IPS-15b (cell line): ENCODE measurements at regions not wholly inside any gene's neighbourhood (a gene's known extent, or its start where the extent isn't known, plus 50 kb on each side); places are given as distances from the start of the nearest gene placed in this dataset.

Experiments used
- H3K27me3 ChIP-seq: one replicate; pipeline ENCODE4 v1.6.1; 2013; ENCODE audit warnings: low read length; ENCODE audit not compliant: control insufficient read depth, insufficient read depth
- H3K36me3 ChIP-seq: one replicate; pipeline ENCODE4 v1.6.1; 2013; ENCODE audit warnings: low read length; ENCODE audit not compliant: control insufficient read depth, insufficient read depth
- H3K4me1 ChIP-seq: one replicate; pipeline ENCODE4 v1.6.1; 2013; ENCODE audit warnings: mild to moderate bottlenecking, low read length; ENCODE audit not compliant: control insufficient read depth, insufficient read depth
- H3K4me3 ChIP-seq: one replicate; pipeline ENCODE4 v1.5.1; 2013; ENCODE audit warnings: low read depth, low read length
- H3K9ac ChIP-seq: one replicate; pipeline ENCODE4 v1.6.1; 2013; ENCODE audit warnings: low read depth, mild to moderate bottlenecking, low read length
- H3K9me3 ChIP-seq: one replicate; pipeline ENCODE4 v1.6.1; 2013; ENCODE audit warnings: mild to moderate bottlenecking, low read length; ENCODE audit not compliant: control insufficient read depth, insufficient read depth

DNA sequence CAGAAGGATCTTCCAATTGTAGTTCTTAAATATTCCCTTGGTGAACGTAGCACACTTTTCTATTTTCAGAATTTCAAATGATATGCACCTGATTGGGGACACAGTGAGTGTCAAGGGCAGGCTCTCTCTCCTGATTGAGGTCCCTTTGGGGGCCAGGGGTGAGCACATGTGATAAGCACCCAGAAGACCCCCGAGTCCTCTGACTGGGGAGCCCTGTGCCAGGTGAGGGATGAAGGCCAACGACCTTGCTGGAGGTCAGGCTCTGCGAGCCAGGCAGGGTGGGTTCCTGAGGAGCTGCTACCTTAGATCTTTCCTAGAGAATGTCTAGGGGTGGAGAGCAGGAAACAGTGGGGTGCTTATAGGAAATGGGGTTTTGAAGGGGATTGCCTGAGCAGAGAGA, 1253.9 kb downstream of the BRD1 start:
- Histone ChIP-seq H3K36me3 (peaks cover 3% of the 10 kb centered on the region), H3K4me1 (no peaks in the 10 kb centered on the region), H3K27me3 (peaks cover 5% of the 10 kb centered on the region), H3K4me3 (no peak overlapping the region), H3K9ac (no peak overlapping the region), H3K9me3 (peaks cover 3% of the 10 kb centered on the region)

DNA sequence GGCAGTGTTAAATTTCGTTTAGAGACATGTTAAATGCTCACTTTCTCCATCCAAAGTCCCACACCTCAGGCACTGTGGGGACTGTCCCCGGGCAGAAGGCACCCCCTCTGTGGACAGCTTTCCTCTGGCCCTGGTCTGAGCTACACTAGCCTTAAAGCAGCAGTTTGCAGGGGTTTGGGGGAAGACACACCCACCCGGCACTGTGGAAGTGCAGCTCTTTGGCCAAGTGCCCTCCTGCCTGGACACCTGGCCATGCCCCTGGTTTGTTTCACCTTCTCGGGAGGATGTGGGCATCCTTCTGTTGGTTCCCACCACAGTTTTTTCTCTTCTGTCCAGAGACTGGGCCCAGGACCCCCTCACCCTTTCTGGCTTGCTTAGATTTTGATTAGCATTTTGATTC, 1254.7 kb downstream of the BRD1 start:
- H3K4me1 ChIP-seq, result no peaks in the 10 kb centered on the region
- H3K9ac ChIP-seq, result no peak overlapping the region
- peaks cover 3% of the 10 kb centered on the region for H3K36me3 ChIP-seq
- no peak overlapping the region for H3K4me3 ChIP-seq
- H3K27me3 ChIP-seq, result peaks cover 5% of the 10 kb centered on the region
- H3K9me3 ChIP-seq, result peaks cover 3% of the 10 kb centered on the region

DNA sequence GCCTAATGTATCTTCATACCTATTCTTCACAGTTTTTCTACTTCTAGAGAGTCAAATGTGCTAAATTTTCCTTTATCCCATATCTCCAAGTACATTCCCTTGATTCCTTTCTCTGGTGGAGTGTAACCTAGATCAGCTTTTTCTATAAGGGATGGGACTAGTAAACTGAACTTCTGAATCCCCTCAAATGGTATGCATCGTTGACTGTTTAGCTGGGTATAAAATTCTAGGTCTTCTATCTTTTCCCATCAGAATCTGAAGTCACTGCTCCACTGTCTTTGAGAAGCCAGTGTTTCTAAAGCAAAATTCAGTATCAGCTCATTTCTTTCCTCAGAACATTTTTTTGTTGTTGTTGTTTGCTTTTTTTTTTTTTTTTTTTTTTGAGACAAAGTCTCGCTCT, 1256.8 kb downstream of the BRD1 start:
- H3K36me3 ChIP-seq, result peaks cover 3% of the 10 kb centered on the region
- peaks cover 3% of the 10 kb centered on the region for H3K9me3 ChIP-seq
- peaks cover 5% of the 10 kb centered on the region for H3K27me3 ChIP-seq
- no peak overlapping the region for H3K4me3 ChIP-seq
- H3K4me1 ChIP-seq, result no peaks in the 10 kb centered on the region
- no peak overlapping the region for H3K9ac ChIP-seq

DNA sequence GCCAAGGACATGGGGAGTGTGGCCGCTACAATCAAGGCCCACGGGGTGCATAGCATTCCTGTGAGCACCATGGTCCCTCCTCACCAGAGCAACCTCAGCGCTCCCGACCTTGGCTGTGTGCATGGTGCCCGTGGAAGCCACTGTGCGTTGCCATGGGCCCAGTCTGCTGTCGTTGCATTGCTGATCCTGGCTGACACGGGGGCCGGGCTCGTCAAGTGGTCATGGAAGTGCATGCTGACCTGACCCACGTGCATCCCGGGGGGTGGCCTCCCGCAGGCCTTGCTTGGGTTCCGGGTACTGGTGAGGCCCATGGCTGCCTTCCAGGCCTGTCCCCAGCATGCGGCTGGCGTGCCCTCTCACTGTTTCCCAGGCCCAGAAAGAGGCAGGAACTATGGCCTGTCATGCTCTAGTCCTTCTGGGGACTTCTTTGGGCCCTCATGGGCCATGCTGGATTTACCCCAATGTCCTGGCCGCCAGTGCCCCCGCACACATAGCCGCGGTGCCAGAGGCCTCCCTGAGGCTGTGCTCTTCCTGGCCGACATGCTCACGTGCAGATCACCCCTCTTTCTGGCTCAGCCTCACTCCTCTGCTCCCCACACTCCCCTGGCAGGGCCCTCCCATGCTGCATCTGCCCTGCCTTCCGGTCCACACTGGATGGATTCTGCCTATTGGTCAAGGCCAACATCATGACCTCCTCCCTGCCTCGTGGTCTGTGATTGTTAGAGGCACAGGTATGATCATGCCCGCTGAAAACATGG, 1258.0 kb downstream of the BRD1 start:
- H3K4me3 ChIP-seq, result no peak overlapping the region
- no peak overlapping the region for H3K9ac ChIP-seq
- peaks cover 3% of the 10 kb centered on the region for H3K9me3 ChIP-seq
- H3K27me3 ChIP-seq, result peaks cover 5% of the 10 kb centered on the region
- peaks cover 6% of the 10 kb centered on the region for H3K36me3 ChIP-seq
- H3K4me1 ChIP-seq, result no peaks in the 10 kb centered on the region

DNA sequence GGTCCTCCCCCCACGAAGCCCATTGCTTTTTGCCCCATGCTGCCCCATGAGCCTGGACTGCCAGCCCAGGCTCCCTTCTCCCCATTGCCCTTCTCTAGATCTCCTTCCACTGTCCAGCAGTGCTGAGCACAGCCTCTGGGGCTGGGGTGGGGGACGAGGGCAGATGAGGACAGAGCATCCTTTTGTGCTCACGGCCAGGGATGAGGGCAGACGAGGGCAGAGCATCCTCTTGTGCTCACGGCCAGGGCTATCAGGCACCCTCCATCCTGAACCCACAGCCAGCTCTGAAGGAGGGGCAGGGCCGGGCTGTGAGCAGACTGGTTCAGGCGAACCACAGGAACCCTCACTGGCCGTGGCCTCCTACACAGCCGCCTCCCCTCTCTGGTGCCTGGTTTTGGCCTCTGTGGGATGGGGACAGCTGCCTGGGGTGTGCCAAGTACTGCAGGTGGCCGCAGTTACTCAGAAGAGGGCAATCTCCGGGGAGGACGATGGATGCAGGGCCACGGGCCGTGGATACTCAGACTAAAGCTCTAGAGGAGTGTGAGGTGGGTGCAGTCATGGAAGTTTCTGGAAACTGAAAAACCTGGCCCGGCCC, 1258.8 kb downstream of the BRD1 start:
- H3K9ac ChIP-seq, result no peak overlapping the region
- no peaks in the 10 kb centered on the region for H3K27me3 ChIP-seq
- no peak overlapping the region for H3K4me3 ChIP-seq
- H3K9me3 ChIP-seq, result peaks cover 3% of the 10 kb centered on the region
- peaks cover 6% of the 10 kb centered on the region for H3K36me3 ChIP-seq
- no peaks in the 10 kb centered on the region for H3K4me1 ChIP-seq

DNA sequence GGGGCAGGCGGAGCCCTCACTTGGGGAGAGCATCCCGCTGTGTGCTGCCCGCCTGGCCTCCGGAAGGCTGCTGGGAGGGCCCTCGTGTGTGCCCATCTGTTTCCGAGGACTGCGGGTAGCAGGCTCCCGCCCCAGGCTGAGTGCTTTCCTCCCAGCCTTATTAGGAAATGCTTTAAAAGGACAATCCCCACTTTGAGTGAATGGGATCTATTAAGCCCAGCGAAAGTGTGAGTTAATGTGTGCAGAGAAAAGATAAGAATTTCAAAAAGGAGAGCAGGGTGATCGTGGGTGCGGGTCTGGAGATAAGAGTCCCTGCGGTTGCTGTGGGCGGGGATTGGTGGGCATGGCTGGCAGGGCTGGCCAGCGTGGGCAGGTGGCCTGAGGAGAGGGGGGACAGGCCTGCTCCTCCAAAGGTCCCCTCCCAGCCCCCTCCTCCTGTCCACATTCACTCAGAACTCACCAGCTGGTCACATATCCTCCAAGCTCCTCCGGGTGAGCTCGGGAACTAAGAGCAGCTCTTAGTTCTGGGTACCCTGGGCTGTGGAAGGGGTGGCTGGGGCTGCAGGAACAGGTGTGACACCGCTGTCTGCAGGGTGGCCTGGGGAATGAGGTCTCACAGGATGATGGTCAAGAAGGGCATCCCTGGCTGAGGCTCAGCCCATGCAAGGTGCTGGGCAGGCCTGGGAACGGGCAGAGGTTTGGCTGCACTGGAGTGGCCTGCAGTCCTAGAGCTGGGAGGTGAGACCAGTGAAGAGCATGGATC, 1260.3 kb downstream of the BRD1 start:
- H3K9ac ChIP-seq, result no peak overlapping the region
- no peaks in the 10 kb centered on the region for H3K4me1 ChIP-seq
- no peak overlapping the region for H3K4me3 ChIP-seq
- H3K27me3 ChIP-seq, result no peaks in the 10 kb centered on the region
- peaks cover 3% of the 10 kb centered on the region for H3K9me3 ChIP-seq
- H3K36me3 ChIP-seq, result peaks cover 2% of the 10 kb centered on the region

DNA sequence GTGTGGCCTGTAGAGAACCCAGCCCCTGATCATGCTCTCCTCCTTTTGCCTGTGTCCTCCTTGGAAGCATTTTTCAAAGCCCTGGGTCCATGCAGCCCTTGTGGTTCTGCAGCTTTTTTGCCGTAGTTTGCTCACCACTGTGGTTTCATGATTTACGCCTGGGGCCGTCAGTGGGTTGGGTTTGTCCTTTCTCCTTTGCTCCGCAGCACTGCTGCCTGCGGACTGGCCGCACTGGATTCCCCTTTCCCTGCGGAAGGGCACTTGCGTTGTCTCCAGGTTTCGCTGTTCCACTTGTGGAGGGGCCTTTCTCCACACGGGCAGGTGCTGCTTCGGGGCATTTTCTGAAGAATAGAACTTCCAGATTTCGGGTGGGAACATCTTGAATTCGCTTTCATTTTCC, 1260.9 kb downstream of the BRD1 start:
- Histone ChIP-seq H3K9ac (no peak overlapping the region), H3K36me3 (peaks cover 2% of the 10 kb centered on the region), H3K4me1 (no peaks in the 10 kb centered on the region), H3K9me3 (peaks cover 3% of the 10 kb centered on the region), H3K27me3 (no peaks in the 10 kb centered on the region), H3K4me3 (no peak overlapping the region)

DNA sequence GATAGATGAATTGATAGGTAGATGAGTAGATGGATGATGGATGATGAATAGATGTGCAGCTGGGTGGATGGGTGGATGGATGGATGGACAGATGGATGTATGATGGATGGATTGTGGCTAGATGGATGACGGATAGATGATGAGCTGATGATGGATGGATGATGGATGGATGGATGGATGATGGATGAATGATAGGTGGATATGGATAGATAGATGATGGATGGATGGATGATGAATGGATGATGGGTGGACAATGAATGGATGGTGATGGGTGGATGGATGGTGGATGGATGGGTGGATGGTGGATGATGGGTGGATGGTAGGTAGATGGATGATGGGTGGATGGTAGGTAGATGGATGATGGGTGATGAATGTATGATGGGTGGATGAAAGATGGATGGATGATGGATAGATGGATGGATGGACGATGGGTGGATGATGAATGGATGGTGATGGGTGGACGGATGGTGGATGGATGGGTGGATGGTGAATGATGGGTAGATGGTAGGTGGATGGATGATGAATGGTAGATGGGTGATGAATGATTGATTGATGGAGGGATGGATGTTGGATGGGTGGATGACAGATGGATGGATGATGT, 1261.7 kb downstream of the BRD1 start:
- Histone ChIP-seq H3K4me1 (no peaks in the 10 kb centered on the region), H3K9me3 (peaks cover 3% of the 10 kb centered on the region), H3K4me3 (no peak overlapping the region), H3K36me3 (peaks cover 2% of the 10 kb centered on the region), H3K27me3 (no peaks in the 10 kb centered on the region), H3K9ac (no peak overlapping the region)

DNA sequence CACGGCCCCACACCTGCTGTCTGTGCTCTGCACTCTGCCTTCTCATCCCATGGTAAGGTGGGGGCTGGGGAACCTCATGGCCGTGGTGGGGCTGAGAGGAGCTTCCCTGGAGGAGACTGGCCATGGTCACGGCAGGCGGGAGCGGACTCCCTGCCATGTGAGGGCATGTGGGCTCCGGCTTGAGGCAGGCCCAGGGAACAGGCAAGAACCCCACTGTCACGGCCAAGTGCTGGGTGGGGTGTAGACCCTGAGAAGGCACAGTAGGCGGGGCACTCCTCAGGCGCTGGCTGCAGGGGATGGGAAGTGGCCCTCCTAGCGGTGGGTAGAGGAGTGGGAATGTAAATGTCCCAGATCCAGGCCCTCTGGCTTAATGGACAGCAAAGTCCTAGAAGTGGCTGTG, 1262.7 kb downstream of the BRD1 start:
- H3K27me3 ChIP-seq, result no peaks in the 10 kb centered on the region
- H3K9me3 ChIP-seq, result peaks cover 1% of the 10 kb centered on the region
- H3K36me3 ChIP-seq, result peaks cover 2% of the 10 kb centered on the region
- no peak overlapping the region for H3K4me3 ChIP-seq
- no peaks in the 10 kb centered on the region for H3K4me1 ChIP-seq
- H3K9ac ChIP-seq, result no peak overlapping the region

DNA sequence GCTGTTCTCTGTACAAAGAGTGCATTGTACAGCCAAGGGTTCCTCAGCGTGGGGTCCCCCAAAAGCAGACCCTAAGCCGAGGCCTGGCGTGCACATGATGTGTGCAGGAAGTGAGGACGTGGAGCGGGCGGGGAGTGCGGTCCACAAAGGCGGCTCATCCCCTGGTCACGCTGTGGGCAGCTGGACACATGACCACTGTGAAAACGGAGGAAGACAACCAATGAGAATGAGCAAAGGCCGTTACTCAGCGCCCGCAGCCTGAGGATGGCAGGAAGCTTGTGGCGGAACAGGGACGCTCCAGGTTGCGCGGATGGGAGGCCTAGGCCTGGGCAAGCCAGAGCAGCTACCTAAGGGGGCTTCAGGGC, 1263.7 kb downstream of the BRD1 start:
- Histone ChIP-seq H3K9ac (no peak overlapping the region), H3K4me1 (no peaks in the 10 kb centered on the region), H3K36me3 (peaks cover 2% of the 10 kb centered on the region), H3K27me3 (no peaks in the 10 kb centered on the region), H3K9me3 (no peaks in the 10 kb centered on the region), H3K4me3 (no peak overlapping the region)

DNA sequence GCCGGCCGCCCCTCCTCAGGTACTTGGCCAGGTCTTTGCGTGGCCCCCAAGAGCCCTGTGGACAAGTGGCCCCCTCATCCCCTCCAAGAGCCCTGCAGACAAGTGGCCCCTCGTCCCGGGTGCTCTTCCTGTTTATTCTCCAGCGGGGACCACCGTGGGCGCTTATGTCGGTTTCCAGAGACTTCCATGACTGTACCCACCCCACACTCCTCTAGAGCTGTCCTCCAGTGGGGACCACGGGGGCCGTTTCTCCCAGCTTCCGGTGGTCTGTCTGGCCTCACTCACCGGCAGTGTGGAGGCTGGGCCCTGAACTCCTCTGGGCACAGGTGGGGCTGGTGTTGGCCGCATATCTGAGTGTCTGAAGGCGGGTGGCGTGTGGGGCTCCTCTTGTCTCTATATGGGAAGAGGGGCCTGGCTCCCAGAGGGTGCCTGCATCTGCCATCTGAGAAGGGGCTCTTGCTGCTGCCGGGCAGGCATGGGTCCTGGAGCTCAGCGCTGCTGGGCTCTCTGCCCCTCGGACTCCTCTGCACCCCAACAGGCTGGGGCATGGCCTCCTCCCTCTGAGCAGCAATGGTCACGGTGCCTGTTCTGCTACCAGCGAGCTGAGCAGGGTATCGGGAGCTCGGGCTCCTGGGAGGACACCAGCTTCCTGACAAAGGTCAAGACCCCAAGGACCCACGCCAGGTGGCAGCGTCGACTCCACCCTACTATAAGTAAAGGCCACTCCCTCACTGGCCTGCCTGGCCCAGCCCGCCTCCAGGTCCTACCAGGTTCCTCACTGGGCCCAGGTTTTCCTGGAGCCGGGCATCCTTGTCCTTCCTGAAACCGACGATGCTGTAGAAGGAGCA, 1264.3 kb downstream of the BRD1 start:
- peaks cover 2% of the 10 kb centered on the region for H3K36me3 ChIP-seq
- H3K9ac ChIP-seq, result no peak overlapping the region
- H3K9me3 ChIP-seq, result no peaks in the 10 kb centered on the region
- H3K4me3 ChIP-seq, result no peak overlapping the region
- no peaks in the 10 kb centered on the region for H3K4me1 ChIP-seq
- H3K27me3 ChIP-seq, result no peaks in the 10 kb centered on the region
